Hematopoietic multipotent progenitor cell treated with erythropoietin and hydrocortisone succinate and interleukin-3 and kit ligand, for 8 days (in vitro differentiated cells): ENCODE measurements at regions not wholly inside any gene's neighbourhood (a gene's known extent, or its start where the extent isn't known, plus 50 kb on each side); places are given as distances from the start of the nearest gene placed in this dataset.
A peak's percentile ranks its signal among the peaks of the same experiment; 100 is the strongest.
"Not testable (repeated sequence)": the region's sequence is repeated elsewhere in the genome, so short reads cannot be mapped to it uniquely, and the experiment has no call there.

ENCODE experiments used
- DNase-seq: peaks from one replicate; pipeline ENCODE4 v3.0.0-alpha.2; 2015

- DNase-seq: no peak
Observed at GRCh38 chr7:81272176-81272575, 353.3 kb upstream of the SEMA3C start.

GRCh38 chr7:81268551-81268950 lies 349.7 kb upstream of the SEMA3C start:
- no peak for DNase-seq

GRCh38 chr7:81267508-81267907 lies 348.7 kb upstream of the SEMA3C start:
- DNase-seq: no peak

- no peak for DNase-seq
Observed at GRCh38 chr7:81264116-81264515, 345.3 kb upstream of the SEMA3C start.

DNA sequence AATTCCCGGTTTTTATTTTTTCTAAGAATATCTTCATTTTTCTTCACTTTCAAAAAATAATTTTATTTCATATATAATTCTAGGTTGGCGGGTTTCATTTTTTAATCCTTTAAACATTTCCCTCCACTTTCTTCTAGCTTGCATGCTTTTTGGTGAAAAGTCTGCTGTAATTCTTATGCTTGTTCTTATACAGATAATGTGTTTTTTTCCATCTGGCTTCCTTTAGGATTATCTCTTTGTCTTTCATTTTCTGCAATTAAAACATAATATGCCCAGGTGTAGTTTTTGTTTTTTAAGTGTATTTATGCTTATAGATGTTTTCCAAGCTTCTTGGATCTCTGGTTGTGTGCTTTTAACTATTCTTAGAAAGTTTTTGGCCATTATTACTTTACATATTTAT lies 341.3 kb upstream of the SEMA3C start:
- peak; percentile 5 for DNase-seq

- DNase-seq: peak; percentile 45
Observed at GRCh38 chr7:81256991-81257390, 338.1 kb upstream of the SEMA3C start.

- DNase-seq: no peak
Observed at GRCh38 chr7:81248420-81248819, 329.6 kb upstream of the SEMA3C start.

- not testable (repeated sequence) for DNase-seq
Observed at GRCh38 chr7:81247364-81247763, 328.5 kb upstream of the SEMA3C start.

- no peak for DNase-seq
Observed at GRCh38 chr7:81245353-81245752, 326.5 kb upstream of the SEMA3C start.

- peak; percentile 25 for DNase-seq
Observed at GRCh38 chr7:81244224-81244623, 325.4 kb upstream of the SEMA3C start.

GRCh38 chr7:81236560-81236959 lies 317.7 kb upstream of the SEMA3C start:
- DNase-seq: no peak

DNA sequence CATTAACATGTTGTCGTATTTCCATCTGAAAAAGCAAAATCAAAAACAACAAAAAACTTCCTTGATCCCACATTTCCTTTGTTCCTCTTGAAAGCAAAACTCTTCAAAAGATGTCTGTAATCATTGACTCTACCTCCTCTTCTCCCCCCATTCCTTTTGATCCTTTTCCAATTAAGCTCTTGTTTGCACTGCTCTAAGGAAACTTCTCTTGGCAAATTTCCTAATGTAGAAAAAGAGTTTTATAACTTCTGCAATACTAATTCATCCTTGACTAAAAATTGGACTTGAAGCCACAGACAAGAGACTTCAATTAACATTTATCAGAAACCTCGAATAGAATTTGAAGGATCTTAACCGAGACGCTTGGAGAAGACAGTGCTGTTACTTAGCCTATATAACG lies 317.1 kb upstream of the SEMA3C start:
- no peak for DNase-seq

- DNase-seq: no peak
Observed at GRCh38 chr7:81234896-81235295, 316.0 kb upstream of the SEMA3C start.

GRCh38 chr7:81233208-81233940 lies 314.5 kb upstream of the SEMA3C start:
- DNase-seq: no peak

GRCh38 chr7:81232084-81232799 lies 313.4 kb upstream of the SEMA3C start:
- DNase-seq: no peak

GRCh38 chr7:81231301-81231838 lies 312.5 kb upstream of the SEMA3C start:
- peak; percentile 53 for DNase-seq

DNA sequence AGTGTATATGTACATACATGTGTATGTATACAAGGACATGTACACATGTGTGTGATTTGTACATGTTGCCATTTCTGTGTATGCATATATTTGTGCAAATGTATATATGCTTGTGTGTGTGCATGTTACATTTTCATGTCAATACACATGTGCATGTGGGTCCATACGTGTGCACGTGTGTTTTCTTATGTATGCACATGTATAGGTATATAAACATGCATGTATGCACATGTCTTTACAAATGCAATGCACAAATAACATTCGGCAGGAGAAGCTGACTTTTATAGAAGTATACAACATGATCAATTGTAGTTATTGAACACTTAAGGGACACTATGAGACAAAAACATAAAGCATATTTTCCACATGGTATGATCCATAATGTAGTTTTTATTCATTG lies 307.4 kb upstream of the SEMA3C start:
- DNase-seq: no peak

DNA sequence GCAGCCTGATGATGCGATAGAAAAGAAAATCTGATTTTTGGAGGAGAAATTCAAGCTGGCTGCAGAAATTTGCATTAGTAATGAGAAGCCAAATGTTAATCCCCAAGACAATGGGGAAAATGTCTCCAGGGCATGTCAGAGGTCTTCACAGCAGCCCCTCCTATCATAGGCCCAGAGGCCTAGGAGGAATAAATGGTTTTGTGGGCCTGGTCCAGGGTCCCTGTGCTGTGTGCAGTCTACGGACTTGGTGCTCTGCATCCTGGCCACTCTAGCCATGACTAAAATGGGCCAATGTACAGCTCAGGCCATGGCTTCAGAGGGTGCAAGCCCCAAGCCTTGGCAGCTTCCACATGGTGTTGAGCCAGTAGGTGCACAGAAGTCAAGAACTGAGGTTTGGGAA lies 303.8 kb upstream of the SEMA3C start:
- DNase-seq: not testable (repeated sequence)

DNA sequence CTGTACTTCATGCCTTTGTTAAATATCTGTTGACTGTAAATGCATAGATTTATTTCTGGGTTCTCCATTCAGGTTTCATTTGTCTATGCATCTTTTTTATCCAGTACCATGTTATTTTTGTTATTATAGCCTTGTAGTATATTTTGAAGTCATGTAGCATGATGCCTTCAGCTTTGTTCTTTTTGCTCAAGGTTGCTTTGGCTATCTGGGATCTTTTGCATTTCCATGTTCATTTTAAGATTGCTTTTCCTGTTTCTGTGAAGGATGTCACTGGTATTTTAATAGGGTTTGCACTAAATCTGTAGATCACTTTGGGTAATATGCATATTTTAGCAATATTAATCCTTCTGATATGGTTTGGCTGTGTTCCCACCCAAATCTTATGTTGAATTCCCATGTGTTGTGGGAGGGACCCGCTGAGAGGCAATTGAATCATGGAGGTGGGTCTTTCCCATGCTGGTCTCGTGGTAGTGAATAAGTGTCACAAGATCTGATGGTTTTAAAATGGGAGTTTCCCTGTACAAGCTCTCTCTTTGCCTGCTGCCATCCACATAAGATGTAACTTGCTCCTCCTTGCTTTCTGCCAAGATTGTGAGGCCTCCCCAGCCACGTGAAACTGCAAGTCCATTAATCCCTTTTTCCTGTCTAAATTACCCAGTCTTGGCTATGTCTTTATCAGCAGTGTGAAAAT lies 302.8 kb upstream of the SEMA3C start:
- no peak for DNase-seq

DNA sequence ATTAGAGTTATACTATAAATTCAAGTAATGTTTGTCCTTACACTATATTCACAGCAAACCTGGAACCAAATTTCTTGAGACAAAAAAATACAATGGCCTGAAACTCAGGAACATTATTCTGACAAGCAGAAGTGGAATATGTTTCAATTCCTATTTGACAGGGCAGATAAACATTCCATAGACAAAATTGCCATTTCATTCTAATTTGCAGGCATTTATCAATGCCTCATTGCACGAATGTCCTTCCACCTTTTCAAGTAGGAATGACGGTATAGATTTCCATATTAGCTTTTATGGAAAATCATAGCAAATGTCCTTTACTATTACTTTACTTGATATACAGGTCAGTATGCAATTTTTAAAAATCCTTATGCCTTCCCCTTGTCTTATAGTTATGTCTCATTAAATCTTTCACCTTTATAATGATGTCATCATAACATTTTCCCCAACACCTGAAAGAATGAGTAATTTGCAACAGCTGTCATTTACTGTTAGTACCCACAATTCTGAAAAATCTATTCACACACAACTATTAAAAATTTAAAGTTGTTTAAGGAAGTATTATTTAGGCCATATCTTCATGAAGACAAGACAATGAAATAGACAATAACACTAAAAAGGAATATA lies 299.7 kb upstream of the SEMA3C start:
- no peak for DNase-seq

GRCh38 chr7:81213394-81213793 lies 294.5 kb upstream of the SEMA3C start:
- DNase-seq: no peak

DNA sequence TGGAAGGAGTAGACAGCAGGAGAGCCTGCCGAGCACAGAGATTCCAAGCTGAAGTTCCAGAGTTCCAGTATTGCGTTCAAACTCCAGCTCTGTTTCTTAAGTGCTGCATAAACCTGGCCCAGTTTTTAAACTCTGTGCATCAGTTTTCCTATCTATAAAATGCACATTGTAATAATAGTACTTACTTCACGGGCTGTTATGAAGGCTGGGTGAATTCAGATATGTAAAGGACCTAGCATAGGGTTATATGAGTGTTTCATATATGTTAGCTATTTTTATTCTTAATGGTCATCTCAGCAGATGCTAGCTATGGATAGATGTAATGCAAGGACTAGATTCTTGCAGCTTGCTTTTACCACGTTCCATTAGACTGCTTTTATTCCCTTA lies 293.1 kb upstream of the SEMA3C start:
- DNase-seq: peak; percentile 61
